ENCODE measurements at regions not wholly inside any gene's neighbourhood (a gene's known extent, or its start where the extent isn't known, plus 50 kb on each side); places are given as distances from the start of the nearest gene placed in this dataset.

- no peaks in the 10 kb centered on the region for H3K9me2 ChIP-seq (ENCODE audit: insufficient read depth, low read length)
- no peak overlapping the region for H3K4me3 ChIP-seq (ENCODE audit: low read depth, low read length, poor library complexity, severe bottlenecking)
- intact Hi-C loops (cut with micrococcal nuclease; ENCODE audit: unreplicated experiment): no loop called here
- H3K27ac ChIP-seq (ENCODE audit: low read depth, low read length, poor library complexity, severe bottlenecking): no peak overlapping the region
- no peak for DNase-seq (ENCODE audit: low spot score)
- no peaks in the 10 kb centered on the region for H3K4me1 ChIP-seq (ENCODE audit: insufficient read depth, low read length, poor library complexity, severe bottlenecking)
- H3K4me2 ChIP-seq (ENCODE audit: low read length): no peak overlapping the region
- BruUV-seq (replicated peaks): no TSS peak
- no peaks in the 10 kb centered on the region for H3K9me3 ChIP-seq (ENCODE audit: low read length)
- ChIA-PET CTCF (ENCODE audit: unreplicated experiment) (no interaction called here), POLR2A (no interaction called here)
- TF ChIP-seq EZH2phosphoT487 (IDR thresholded peaks at IDR 0.05; ENCODE audit: borderline replicate concordance, low read depth, low read length) (no peak), CTCF (conservative IDR thresholded peaks at IDR 0.05; ENCODE audit: low read length) (no peak)
- H3K79me2 ChIP-seq (ENCODE audit: insufficient read depth, low read depth, low read length): no peaks in the 10 kb centered on the region
- no peaks in the 10 kb centered on the region for H3K36me3 ChIP-seq (ENCODE audit: insufficient read depth, low read length)
- H4K20me1 ChIP-seq (ENCODE audit: insufficient read depth, low read length): no peaks in the 10 kb centered on the region
- H2AFZ ChIP-seq (ENCODE audit: low read length): no peak overlapping the region
Observed at GRCh38 chr13:104132849-104133248, 1066.6 kb upstream of the SLC10A2 start.

GRCh38 chr13:104114101-104114500 is 1047.9 kb upstream of the SLC10A2 start:
- intact Hi-C loops (cut with micrococcal nuclease; ENCODE audit: unreplicated experiment): no loop called here
- no peak overlapping the region for H2AFZ ChIP-seq (ENCODE audit: low read length)
- no peak for TF ChIP-seq EZH2phosphoT487 (IDR thresholded peaks at IDR 0.05; ENCODE audit: borderline replicate concordance, low read depth, low read length)
- ChIA-PET POLR2A (no interaction called here), CTCF (ENCODE audit: unreplicated experiment) (no interaction called here)
- no TSS peak for BruUV-seq (replicated peaks)
- no peaks in the 10 kb centered on the region for H3K36me3 ChIP-seq (ENCODE audit: insufficient read depth, low read length)
- H3K9me3 ChIP-seq (ENCODE audit: low read length): no peaks in the 10 kb centered on the region
- no peak for DNase-seq (ENCODE audit: low spot score)
- no peaks in the 10 kb centered on the region for H3K9me2 ChIP-seq (ENCODE audit: insufficient read depth, low read length)
- H3K79me2 ChIP-seq (ENCODE audit: insufficient read depth, low read depth, low read length): no peaks in the 10 kb centered on the region
- no peaks in the 10 kb centered on the region for H4K20me1 ChIP-seq (ENCODE audit: insufficient read depth, low read length)
- no peaks in the 10 kb centered on the region for H3K4me1 ChIP-seq (ENCODE audit: insufficient read depth, low read length, poor library complexity, severe bottlenecking)
- no peak overlapping the region for H3K4me3 ChIP-seq (ENCODE audit: low read depth, low read length, poor library complexity, severe bottlenecking)
- H3K27ac ChIP-seq (ENCODE audit: low read depth, low read length, poor library complexity, severe bottlenecking): no peak overlapping the region
- no peak overlapping the region for H3K4me2 ChIP-seq (ENCODE audit: low read length)

- no peak for DNase-seq (ENCODE audit: low spot score)
- CTCF ChIA-PET (ENCODE audit: unreplicated experiment): no interaction called here
- no peaks in the 10 kb centered on the region for H3K36me3 ChIP-seq (ENCODE audit: insufficient read depth, low read length)
- H3K9me2 ChIP-seq (ENCODE audit: insufficient read depth, low read length): no peaks in the 10 kb centered on the region
- no peak overlapping the region for H3K4me3 ChIP-seq (ENCODE audit: low read depth, low read length, poor library complexity, severe bottlenecking)
- H3K79me2 ChIP-seq (ENCODE audit: insufficient read depth, low read depth, low read length): no peaks in the 10 kb centered on the region
- intact Hi-C loops (cut with micrococcal nuclease; ENCODE audit: unreplicated experiment): no loop called here
- no TSS peak for BruUV-seq (replicated peaks)
- no peak for TF ChIP-seq EZH2phosphoT487 (IDR thresholded peaks at IDR 0.05; ENCODE audit: borderline replicate concordance, low read depth, low read length)
- H3K4me1 ChIP-seq (ENCODE audit: insufficient read depth, low read length, poor library complexity, severe bottlenecking): no peaks in the 10 kb centered on the region
- no peaks in the 10 kb centered on the region for H3K9me3 ChIP-seq (ENCODE audit: low read length)
- H3K4me2 ChIP-seq (ENCODE audit: low read length): no peak overlapping the region
- no peak overlapping the region for H2AFZ ChIP-seq (ENCODE audit: low read length)
- H3K27ac ChIP-seq (ENCODE audit: low read depth, low read length, poor library complexity, severe bottlenecking): no peak overlapping the region
- H4K20me1 ChIP-seq (ENCODE audit: insufficient read depth, low read length): no peaks in the 10 kb centered on the region
- POLR2A ChIA-PET: no interaction called here
Observed at GRCh38 chr13:104111031-104111430, 1044.8 kb upstream of the SLC10A2 start.

Data from OCI-LY7 (cell line).